ENCODE measurements at regions not wholly inside any gene's neighbourhood (a gene's known extent, or its start where the extent isn't known, plus 50 kb on each side); places are given as distances from the start of the nearest gene placed in this dataset.
A peak's percentile ranks its signal among the peaks of the same experiment; 100 is the strongest.

GRCh38 chr1:108050158-108050557, 85.2 kb upstream of the VAV3 start:
- no peak for DNase-seq

- peak in 1 of 2 experiments; percentile 23 for DNase-seq
Observed at GRCh38 chr1:108049178-108049819, 84.3 kb upstream of the VAV3 start.

- DNase-seq, result no peak
Observed at GRCh38 chr1:108048301-108049177, 83.6 kb upstream of the VAV3 start.

GRCh38 chr1:108047085-108047484, 82.1 kb upstream of the VAV3 start:
- DNase-seq, result no peak

- DNase-seq, result no peak
Observed at GRCh38 chr1:108046026-108046425, 81.0 kb upstream of the VAV3 start.

- no peak for DNase-seq
Observed at GRCh38 chr1:108045460-108045859, 80.5 kb upstream of the VAV3 start.

GRCh38 chr1:108044318-108044717, 79.3 kb upstream of the VAV3 start:
- no peak for DNase-seq

- no peak for DNase-seq
Observed at GRCh38 chr1:108043707-108044106, 78.7 kb upstream of the VAV3 start.

DNA sequence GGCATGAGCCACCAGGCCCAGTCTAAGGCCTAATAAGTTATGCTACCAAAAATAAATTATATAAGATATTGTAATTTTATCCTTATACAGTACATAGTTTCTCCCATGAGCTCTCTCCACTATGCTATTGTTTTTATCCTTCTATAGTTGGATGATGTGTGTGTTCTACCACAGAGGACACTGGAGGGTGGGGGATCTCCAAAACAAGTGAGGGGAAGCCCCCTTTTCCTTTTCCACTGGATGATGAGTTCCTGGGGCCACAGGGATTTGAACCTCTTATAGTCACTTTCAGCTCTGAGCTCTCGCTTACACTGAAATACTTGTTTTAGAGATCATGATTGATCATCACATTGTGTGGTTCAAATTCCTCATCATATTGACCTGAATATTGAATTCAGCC, 77.6 kb upstream of the VAV3 start:
- DNase-seq, result no peak

GRCh38 chr1:108041360-108042142, 76.6 kb upstream of the VAV3 start:
- DNase-seq, result peak; percentile 30 to 71

GRCh38 chr1:108038653-108039236, 73.8 kb upstream of the VAV3 start:
- DNase-seq, result no peak

DNA sequence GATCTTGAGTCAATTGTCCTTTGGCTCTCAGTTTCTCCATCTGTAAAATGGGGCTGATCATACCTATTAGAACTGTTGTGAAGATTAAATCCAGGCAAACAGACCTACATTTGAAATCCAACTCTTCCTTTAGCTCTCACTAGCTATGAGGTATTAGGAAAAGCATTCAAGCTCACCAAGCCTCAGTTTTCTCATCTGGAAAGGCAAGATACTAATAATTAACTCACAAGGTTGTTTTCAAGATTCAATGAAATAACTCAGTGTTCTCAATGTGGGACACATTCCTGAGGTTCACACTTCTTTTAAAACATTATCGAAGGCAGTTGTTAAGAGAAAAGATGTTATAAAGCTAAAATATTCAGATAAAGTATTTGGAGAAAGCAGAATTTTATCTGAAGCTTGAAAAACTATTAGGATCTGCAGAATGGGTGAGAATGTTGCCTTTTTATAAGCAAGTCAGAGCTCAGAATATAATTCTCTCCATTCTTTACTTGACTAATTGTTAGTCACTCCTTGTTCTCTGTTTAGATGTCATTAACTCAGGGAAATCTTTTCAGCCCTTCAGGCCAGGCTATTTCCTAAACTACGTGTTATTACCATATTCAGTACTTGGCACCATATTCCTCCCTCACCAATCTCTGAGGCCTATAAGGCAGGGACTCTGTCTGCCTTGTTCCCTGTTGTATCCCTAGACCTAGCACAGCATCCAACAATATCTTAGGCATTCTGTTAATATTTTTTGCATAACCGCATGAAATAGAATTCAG, 72.0 kb upstream of the VAV3 start:
- no peak for DNase-seq

GRCh38 chr1:108034396-108034795, 69.4 kb upstream of the VAV3 start:
- no peak for DNase-seq

DNA sequence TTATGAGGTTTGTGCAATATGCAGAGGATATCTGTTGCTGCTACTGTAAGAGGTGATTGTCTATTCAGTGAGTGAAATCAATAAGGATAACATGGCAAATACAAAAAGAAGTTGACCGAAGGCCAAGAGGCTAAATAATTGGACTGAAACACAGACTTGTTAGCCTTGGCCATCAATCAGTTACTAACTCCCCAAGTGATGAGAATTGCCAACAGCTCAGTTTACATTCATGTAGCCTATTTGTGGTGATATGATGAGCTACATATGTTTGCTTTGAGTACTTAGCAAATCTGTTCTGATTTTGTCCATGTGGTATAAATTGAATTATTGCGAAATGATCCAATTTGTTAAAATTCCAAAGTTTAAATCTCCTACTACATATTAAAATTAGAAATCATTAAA, 68.6 kb upstream of the VAV3 start:
- DNase-seq, result peak in 1 of 2 experiments; percentile 25

DNA sequence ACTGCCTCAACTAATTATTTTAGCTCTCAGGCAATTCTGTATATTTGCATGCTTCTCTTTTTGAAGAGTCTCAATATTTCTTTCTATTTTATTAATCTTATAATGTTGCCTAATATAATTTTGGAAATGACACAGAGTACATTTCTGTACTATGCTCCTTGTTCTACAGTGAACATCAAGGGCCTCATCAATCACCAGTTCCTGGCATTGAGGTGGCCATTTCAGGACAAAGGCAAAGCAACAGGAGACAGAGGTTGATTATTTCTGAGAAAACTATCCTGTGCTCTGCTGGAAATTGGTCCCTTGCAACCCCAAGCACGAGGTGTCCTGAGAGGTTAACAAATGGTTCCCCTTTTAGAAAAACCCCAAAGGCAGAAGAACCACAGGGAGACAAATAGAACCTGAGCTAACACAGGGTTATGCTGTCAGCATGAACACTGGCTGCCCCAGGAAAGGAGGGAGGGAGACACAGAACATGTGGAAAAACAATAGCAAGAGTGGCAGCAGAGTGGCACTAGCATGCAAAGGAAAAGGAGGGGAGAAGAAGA, 63.9 kb upstream of the VAV3 start:
- DNase-seq, result no peak

DNA sequence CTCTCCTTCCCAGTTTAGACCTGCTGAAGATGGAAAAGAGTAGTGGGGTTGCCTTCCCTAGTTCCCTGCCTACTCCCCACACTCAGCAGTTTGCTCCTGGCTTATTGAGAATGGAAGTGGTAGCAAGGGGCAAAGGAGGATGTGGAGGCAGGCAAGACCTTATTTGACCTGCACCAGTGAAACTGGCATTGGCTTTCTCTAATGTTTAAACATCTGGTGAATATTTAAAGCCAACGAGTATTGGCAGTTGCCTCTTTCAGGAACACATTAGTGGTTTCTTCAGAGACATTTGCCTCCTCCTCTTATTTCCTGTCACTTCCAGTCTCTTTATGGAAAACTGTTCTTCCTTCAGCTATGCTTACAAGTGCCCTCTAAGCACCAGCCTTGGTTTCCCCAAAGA, 62.4 kb upstream of the VAV3 start:
- DNase-seq, result peak in 1 of 2 experiments; percentile 54

DNA sequence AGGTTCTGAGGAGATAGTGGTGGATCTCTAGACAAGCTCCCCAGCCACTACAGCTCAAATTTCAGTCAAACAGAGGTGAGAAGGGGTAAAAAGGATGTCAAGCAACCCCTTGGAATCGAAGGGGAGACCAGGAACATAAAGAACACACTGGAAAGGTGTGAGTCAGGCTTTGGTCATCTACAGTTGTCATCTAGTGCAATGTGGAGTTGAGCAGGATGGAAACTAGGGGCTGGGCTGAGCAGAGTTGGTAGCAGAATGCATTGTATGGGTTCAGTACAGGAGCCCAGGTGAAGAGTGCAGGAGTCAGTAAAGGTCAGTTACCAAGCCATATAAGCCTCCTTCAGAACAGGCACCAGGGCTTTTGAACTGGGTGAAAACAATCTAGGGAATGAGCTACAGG, 52.7 kb upstream of the VAV3 start:
- DNase-seq, result no peak

DNA sequence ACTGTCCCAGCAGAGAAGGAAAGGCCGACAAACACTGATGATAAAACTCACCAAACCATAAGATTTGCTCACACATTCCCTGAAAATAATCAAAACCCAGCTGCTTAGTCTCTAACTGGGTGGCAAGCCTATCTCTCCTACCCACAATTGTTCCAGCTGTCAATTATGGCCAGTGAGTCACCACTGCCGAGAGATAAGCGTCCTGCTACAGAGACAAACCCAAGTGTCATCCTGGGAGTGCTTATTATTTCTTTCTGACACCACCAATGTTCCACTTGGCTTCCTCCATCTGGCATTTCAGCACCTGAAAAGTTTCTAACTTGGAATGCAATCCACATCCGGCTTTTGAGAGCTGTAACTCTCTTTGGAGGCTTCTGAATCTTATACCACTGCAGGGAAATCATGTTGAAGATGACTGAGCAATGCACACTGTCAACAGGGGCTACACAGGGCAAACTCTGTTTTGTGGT, 51.5 kb upstream of the VAV3 start:
- DNase-seq, result peak in 1 of 2 experiments; percentile 40
